ENCODE measurements at regions not wholly inside any gene's neighbourhood (a gene's known extent, or its start where the extent isn't known, plus 50 kb on each side); places are given as distances from the start of the nearest gene placed in this dataset.

DNA sequence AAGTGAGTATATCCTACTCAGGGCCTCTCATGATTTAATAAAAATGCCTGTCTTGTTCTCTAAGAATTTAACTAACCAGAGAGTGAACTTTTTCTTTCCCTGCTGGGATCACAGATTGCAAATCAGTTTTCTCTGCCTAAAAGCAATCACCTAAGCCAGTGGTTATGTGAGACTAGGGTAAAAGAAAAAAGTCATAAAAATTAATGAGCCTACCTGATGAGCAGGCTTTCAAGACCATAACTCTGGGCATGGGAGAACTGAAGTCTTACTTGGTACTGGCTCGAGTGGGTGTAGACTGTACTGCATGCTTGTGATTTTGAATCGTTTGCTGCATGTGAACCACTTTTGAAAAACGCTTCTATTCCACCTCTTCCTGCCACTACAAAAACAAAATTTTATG is 1677.0 kb upstream of the LRRTM1 start:
- Histone ChIP-seq H3K27ac (no peak overlapping the region), H3K4me1 (ENCODE audit: insufficient read depth) (no peaks in the 10 kb centered on the region), H3K4me3 (no peak overlapping the region), H3K27me3 (no peaks in the 10 kb centered on the region), H3K36me3 (no peaks in the 10 kb centered on the region), H3K9me3 (no peaks in the 10 kb centered on the region)
- 17 to 32% (median 19%) methylated on average over 3 of the region's 3 CpGs for WGBS, 3 donors
- no peak for DNase-seq
- intact Hi-C loops (cut with DNase I), result no loop called here
- TF ChIP-seq POLR2A (IDR thresholded peaks at IDR 0.05), result no peak
- no peak for TF ChIP-seq EP300 (IDR thresholded peaks at IDR 0.05)
- TF ChIP-seq, protein P1, sequence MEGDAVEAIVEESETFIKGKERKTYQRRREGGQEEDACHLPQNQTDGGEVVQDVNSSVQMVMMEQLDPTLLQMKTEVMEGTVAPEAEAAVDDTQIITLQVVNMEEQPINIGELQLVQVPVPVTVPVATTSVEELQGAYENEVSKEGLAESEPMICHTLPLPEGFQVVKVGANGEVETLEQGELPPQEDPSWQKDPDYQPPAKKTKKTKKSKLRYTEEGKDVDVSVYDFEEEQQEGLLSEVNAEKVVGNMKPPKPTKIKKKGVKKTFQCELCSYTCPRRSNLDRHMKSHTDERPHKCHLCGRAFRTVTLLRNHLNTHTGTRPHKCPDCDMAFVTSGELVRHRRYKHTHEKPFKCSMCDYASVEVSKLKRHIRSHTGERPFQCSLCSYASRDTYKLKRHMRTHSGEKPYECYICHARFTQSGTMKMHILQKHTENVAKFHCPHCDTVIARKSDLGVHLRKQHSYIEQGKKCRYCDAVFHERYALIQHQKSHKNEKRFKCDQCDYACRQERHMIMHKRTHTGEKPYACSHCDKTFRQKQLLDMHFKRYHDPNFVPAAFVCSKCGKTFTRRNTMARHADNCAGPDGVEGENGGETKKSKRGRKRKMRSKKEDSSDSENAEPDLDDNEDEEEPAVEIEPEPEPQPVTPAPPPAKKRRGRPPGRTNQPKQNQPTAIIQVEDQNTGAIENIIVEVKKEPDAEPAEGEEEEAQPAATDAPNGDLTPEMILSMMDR (IDR thresholded peaks at IDR 0.05), result no peak

DNA sequence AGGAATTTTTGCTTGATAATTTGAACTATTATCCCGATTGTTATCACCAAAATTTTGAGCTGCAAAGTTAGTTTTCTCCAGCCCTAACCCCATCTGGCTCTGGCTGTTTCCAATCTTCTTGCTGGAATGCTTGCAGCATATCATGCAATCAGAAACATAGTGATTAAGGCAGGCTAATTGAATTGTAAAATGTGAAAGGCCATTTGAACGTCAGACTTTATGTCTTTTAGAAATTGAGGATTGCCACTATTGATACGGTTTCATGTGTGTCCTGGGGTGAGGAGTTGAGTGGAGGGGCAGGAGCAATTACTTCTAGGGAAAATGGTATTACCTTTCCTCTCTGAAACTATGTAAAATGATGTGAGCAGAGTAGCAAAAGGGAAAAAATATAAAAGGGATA is 1674.5 kb upstream of the LRRTM1 start:
- Histone ChIP-seq H3K9me3 (no peaks in the 10 kb centered on the region), H3K4me1 (ENCODE audit: insufficient read depth) (no peaks in the 10 kb centered on the region), H3K27ac (no peak overlapping the region), H3K36me3 (no peaks in the 10 kb centered on the region), H3K27me3 (no peaks in the 10 kb centered on the region), H3K4me3 (no peak overlapping the region)
- no peak for TF ChIP-seq EP300 (IDR thresholded peaks at IDR 0.05)
- TF ChIP-seq, protein P1 (IDR thresholded peaks at IDR 0.05), result no peak
- TF ChIP-seq POLR2A (IDR thresholded peaks at IDR 0.05), result no peak
- 41 to 56% (median 48%) methylated on average over 3 of the region's 3 CpGs for WGBS, 3 donors
- no peak for DNase-seq
- intact Hi-C loops (cut with DNase I), result no loop called here

DNA sequence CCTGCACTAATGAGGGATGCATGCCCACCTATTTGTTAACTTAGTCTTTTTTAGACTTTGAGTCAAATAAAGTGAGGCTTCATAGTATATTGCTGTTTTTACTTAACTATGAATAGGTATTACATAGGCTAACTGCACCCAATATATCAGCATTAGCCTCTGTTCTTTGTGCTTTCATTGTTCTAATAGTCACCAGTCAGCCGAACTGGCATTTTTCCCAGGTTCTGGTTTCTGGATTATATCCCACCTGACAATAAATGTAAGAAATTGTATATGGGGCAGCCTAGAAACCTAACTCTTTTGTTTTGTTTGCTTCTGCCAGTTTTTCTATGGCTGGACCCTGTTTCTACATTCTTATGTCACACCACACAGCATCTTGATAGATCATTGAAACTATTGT is 1672.4 kb upstream of the LRRTM1 start:
- Histone ChIP-seq H3K27me3 (no peaks in the 10 kb centered on the region), H3K27ac (no peak overlapping the region), H3K9me3 (no peaks in the 10 kb centered on the region), H3K36me3 (no peaks in the 10 kb centered on the region), H3K4me1 (ENCODE audit: insufficient read depth) (no peaks in the 10 kb centered on the region), H3K4me3 (no peak overlapping the region)
- intact Hi-C loops (cut with DNase I), result no loop called here
- no peak for DNase-seq
- TF ChIP-seq POLR2A (IDR thresholded peaks at IDR 0.05) (no peak), EP300 (IDR thresholded peaks at IDR 0.05) (no peak)
- TF ChIP-seq, protein P1 (IDR thresholded peaks at IDR 0.05), result no peak
- 54 to 77% (median 57%) methylated on average over 1 of the region's 1 CpG for WGBS, 3 donors

DNA sequence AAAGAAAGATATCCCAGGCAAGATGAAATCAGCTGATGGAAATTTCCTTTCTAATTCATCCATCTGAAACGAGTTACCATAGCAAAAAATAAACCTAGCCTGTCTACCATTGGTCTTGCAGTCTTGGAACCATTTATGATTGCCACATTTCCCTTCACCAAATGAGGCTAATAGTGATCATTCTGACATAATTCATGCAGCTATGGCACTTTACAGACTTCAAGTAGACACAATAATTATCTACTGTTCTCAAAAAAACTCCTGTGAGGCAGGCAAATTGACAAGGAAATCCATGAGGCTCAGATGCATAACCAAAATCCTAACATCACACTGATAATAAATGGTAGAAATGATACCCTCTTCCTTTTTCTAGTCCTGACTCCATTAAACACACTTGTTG is 1669.7 kb upstream of the LRRTM1 start:
- Histone ChIP-seq H3K9me3 (no peaks in the 10 kb centered on the region), H3K36me3 (no peaks in the 10 kb centered on the region), H3K27me3 (no peaks in the 10 kb centered on the region), H3K4me3 (no peak overlapping the region), H3K27ac (no peak overlapping the region), H3K4me1 (ENCODE audit: insufficient read depth) (no peaks in the 10 kb centered on the region)
- WGBS, 3 donors, result 38 to 39% (median 38%) methylated on average over 1 of the region's 1 CpG
- intact Hi-C loops (cut with DNase I), result no loop called here
- no peak for DNase-seq
- TF ChIP-seq, protein P1 (IDR thresholded peaks at IDR 0.05), result no peak
- TF ChIP-seq POLR2A (IDR thresholded peaks at IDR 0.05) (no peak), EP300 (IDR thresholded peaks at IDR 0.05) (no peak)

DNA sequence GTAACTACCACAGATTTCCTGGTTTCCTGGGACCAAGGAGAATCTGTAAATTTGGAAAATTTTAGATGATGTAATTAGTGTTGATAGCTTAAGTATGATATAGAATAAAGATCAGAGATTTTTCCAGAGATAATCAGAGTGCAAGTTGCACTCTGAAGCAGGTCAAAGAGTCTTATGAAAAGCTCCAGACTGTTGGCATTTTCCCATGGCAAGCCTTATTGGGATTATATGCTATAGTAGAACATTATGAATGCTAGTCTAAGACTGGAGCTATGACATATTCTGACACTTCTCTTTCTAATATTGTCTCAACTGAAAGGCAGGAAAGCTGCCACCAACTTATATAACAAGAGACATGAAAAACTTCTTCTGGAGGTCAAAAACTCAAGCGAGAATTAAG is 1638.3 kb upstream of the LRRTM1 start:
- Histone ChIP-seq H3K4me1 (ENCODE audit: insufficient read depth) (no peaks in the 10 kb centered on the region), H3K36me3 (no peaks in the 10 kb centered on the region), H3K4me3 (no peak overlapping the region), H3K9me3 (no peaks in the 10 kb centered on the region), H3K27me3 (no peaks in the 10 kb centered on the region), H3K27ac (no peak overlapping the region)
- no peak for DNase-seq
- TF ChIP-seq, protein P1 (IDR thresholded peaks at IDR 0.05), result no peak
- TF ChIP-seq EP300 (IDR thresholded peaks at IDR 0.05) (no peak), POLR2A (IDR thresholded peaks at IDR 0.05) (no peak)
- WGBS, 3 donors, result 76 to 93% (median 84%) methylated on average over 1 of the region's 1 CpG
- intact Hi-C loops (cut with DNase I), result no loop called here

Measured in ovary (tissue), 7 donors.